ENCODE measurements at regions not wholly inside any gene's neighbourhood (a gene's known extent, or its start where the extent isn't known, plus 50 kb on each side); places are given as distances from the start of the nearest gene placed in this dataset.

DNA sequence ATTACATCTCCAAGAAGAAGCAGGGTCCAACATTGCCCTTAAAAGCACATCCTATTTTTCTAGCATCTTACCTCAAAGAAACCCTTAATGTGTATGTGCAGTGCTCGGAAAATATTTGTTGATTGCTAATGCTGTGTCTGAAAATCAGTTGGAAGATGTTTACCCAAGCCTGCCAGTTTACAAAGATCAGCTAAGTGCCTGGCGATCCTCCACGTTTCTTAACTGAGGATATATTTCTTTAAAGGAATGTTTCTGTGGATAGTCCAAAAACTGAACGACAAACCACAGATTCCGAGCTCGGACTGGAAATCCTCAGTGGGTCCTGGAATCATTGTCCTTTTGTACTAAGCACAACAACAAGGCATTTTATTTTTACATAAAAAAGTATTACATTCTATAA is 595.7 kb upstream of the ARID1B start:
- TF ChIP-seq CTCF (IDR thresholded peaks at IDR 0.05) = no peak
- no peak for TF ChIP-seq POLR2A (IDR thresholded peaks at IDR 0.05)

Data from prostate gland (tissue), 2 donors.